Ovary (tissue), 7 donors: ENCODE measurements at regions not wholly inside any gene's neighbourhood (a gene's known extent, or its start where the extent isn't known, plus 50 kb on each side); places are given as distances from the start of the nearest gene placed in this dataset.
"Not testable (repeated sequence)": the region's sequence is repeated elsewhere in the genome, so short reads cannot be mapped to it uniquely, and the experiment has no call there.

Experiments
- DNase-seq, 5 donors: peaks; one replicate each; pipeline ENCODE4 v3.0.0-alpha.2; 2019 to 2020
- H3K27ac ChIP-seq, 2 donors: fragments of 200-600 bp; one replicate each; pipeline versions ENCODE4 v1.5.1 to v1.8.0; 2019 to 2022
- H3K27me3 ChIP-seq: fragments of 200-600 bp; one replicate; pipeline ENCODE4 v1.8.0; 2022
- H3K36me3 ChIP-seq: fragments of 200-600 bp; sonication (generic); one replicate; pipeline ENCODE4 v1.5.1; 2019
- H3K4me1 ChIP-seq: one replicate; pipeline ENCODE4 v1.8.1; 2013; ENCODE audit warnings: mild to moderate bottlenecking, moderate library complexity; ENCODE audit not compliant: insufficient read depth
- H3K4me3 ChIP-seq: fragments of 200-600 bp; sonication (generic); one replicate; pipeline ENCODE4 v1.5.1; 2017
- H3K9me3 ChIP-seq, 2 donors: fragments of 200-600 bp in 1 of 2; sonication (generic) in 1 of 2; one replicate each; pipeline versions ENCODE4 v1.5.1 to v1.8.1; 2013 to 2019; ENCODE audit warnings: mild to moderate bottlenecking in 1 of 2, moderate library complexity in 1 of 2
- CTCF ChIP-seq, 3 donors: fragments of 450-650 bp in 2 of 3; fragments of 200-600 bp in 1 of 3; IDR thresholded peaks; one replicate each; pipeline versions ENCODE4 v1.5.1 to v1.8.0; 2016 to 2022; ENCODE audit warnings: antibody characterized with exemption in 3 of 3, mild to moderate bottlenecking in 1 of 3
- EP300 ChIP-seq: sonication (generic); formaldehyde crosslinking; IDR thresholded peaks from one replicate; pipeline ENCODE4 v1.6.1; 2017; ENCODE audit warnings: antibody characterized with exemption
- POLR2A ChIP-seq: fragments of 450-650 bp; IDR thresholded peaks from one replicate; pipeline ENCODE4 v1.6.1; 2017; ENCODE audit warnings: antibody characterized with exemption, mild to moderate bottlenecking, moderate library complexity
- WGBS, 3 donors: extraction: QIAGEN DNeasy Blood & Tissue Kit in 1 of 3; methylation state at CpG; one replicate each; pipeline versions ENCODE4 v1.1.5 to v1.1.7; 2013 to 2017; 5-methylcytosine and 5-hydroxymethylcytosine counted together
- intact Hi-C, 4 donors: fragments of 100-400 bp; cut with DNase I; formaldehyde crosslinking; loops; one replicate each; pipeline versions ENCODE4 v1.11.0 to v1.15.1; 2022 to 2023
- donor health status: DM: no; HTN: no; CAD: no; lungs with moderate emphysema.
- donor health status: DM: no; HTN: no; CAD: no.
- donor health status: Bipolar disorder and iron deficiency.
- donor health status: DM: no; HTN: no; CAD: no.
- donor health status: DM: yes; HTN: yes; CAD: no.

GRCh38 chr10:33022090-33022489, 64.1 kb upstream of the ITGB1 start:
- no peaks in the 10 kb centered on the region for H3K4me1 ChIP-seq
- TF ChIP-seq CTCF (IDR thresholded peaks at IDR 0.05) = no peak
- TF ChIP-seq EP300 = no peak
- TF ChIP-seq POLR2A = no peak

GRCh38 chr10:33016988-33017387, 59.0 kb upstream of the ITGB1 start:
- no peaks in the 10 kb centered on the region for H3K27me3 ChIP-seq
- WGBS, 3 donors = 96 to 97% (median 97%) methylated on average over 2 of the region's 2 CpGs
- intact Hi-C loops = no loop called here

More at GRCh38 chr10:33022090-33022489, 64.1 kb upstream of the ITGB1 start:
- H3K27me3 ChIP-seq = no peaks in the 10 kb centered on the region
- no peak overlapping the region for H3K27ac ChIP-seq
- intact Hi-C loops = no loop called here
- H3K9me3 ChIP-seq = no peaks in the 10 kb centered on the region
- 82 to 90% (median 88%) methylated on average over 4 of the region's 4 CpGs for WGBS, 3 donors
- H3K36me3 ChIP-seq = no peaks in the 10 kb centered on the region
- no peak overlapping the region for H3K4me3 ChIP-seq
- no peak for DNase-seq

GRCh38 chr10:33015761-33016547, 57.9 kb upstream of the ITGB1 start:
- intact Hi-C loops = no loop called here
- H3K27ac ChIP-seq = no peak overlapping the region

More at GRCh38 chr10:33016988-33017387, 59.0 kb upstream of the ITGB1 start:
- no peak for TF ChIP-seq POLR2A
- Histone ChIP-seq H3K9me3 (no peaks in the 10 kb centered on the region), H3K27ac (no peak overlapping the region), H3K4me3 (no peak overlapping the region), H3K36me3 (no peaks in the 10 kb centered on the region), H3K4me1 (no peaks in the 10 kb centered on the region)
- no peak for DNase-seq

GRCh38 chr10:33013331-33013730, 55.3 kb upstream of the ITGB1 start:
- not testable (repeated sequence) for H3K9me3 ChIP-seq, H3K36me3 ChIP-seq, H3K4me3 ChIP-seq, DNase-seq, H3K27me3 ChIP-seq, H3K4me1 ChIP-seq, H3K27ac ChIP-seq
- intact Hi-C loops = loop anchor here in 1 of 4 donors (5.0 kb wide), 1 partner anchor 226 kb away; no protein-coding TSS in a partner anchor
- 95 to 97% (median 96%) methylated on average over 19 to 25 of the region's 25 CpGs for WGBS, 3 donors

More at GRCh38 chr10:33015761-33016547, 57.9 kb upstream of the ITGB1 start:
- Histone ChIP-seq H3K4me1 (no peaks in the 10 kb centered on the region), H3K9me3 (no peaks in the 10 kb centered on the region), H3K27me3 (no peaks in the 10 kb centered on the region), H3K4me3 (no peak overlapping the region), H3K36me3 (no peaks in the 10 kb centered on the region)
- WGBS, 3 donors = 63 to 65% (median 65%) methylated on average over 3 of the region's 3 CpGs
- no peak for DNase-seq
- no peak for TF ChIP-seq CTCF (IDR thresholded peaks at IDR 0.05)
- no peak for TF ChIP-seq POLR2A
- TF ChIP-seq EP300 = no peak

GRCh38 chr10:33012306-33012705, 54.3 kb upstream of the ITGB1 start:
- TF ChIP-seq POLR2A (no peak), CTCF (IDR thresholded peaks at IDR 0.05) (no peak)
- Histone ChIP-seq H3K27ac (no peak overlapping the region), H3K4me1 (no peaks in the 10 kb centered on the region), H3K27me3 (no peaks in the 10 kb centered on the region), H3K36me3 (no peaks in the 10 kb centered on the region), H3K9me3 (no peaks in the 10 kb centered on the region), H3K4me3 (no peak overlapping the region)
- intact Hi-C loops = loop anchor here in 1 of 4 donors (5.0 kb wide), 1 partner anchor 225 kb away; no protein-coding TSS in a partner anchor
- WGBS, 3 donors = 82 to 89% (median 87%) methylated on average over 5 of the region's 5 CpGs
- no peak for DNase-seq
